H1 (cell line): ENCODE measurements at regions not wholly inside any gene's neighbourhood (a gene's known extent, or its start where the extent isn't known, plus 50 kb on each side); places are given as distances from the start of the nearest gene placed in this dataset.

Experiments
- CTBP2 ChIP-seq: IDR thresholded peaks from 2 replicates; pipeline ENCODE4 v1.7.0; 2011; ENCODE audit warnings: borderline replicate concordance, mild to moderate bottlenecking, moderate library complexity, mixed read lengths, low read length; ENCODE audit not compliant: insufficient read depth, insufficient read length
- FOSL1 ChIP-seq: IDR thresholded peaks from 2 replicates; pipeline ENCODE4 v1.6.1; 2011; ENCODE audit warnings: mild to moderate bottlenecking, low read depth, low read length, moderate library complexity; ENCODE audit not compliant: insufficient read depth
- GABPA ChIP-seq: IDR thresholded peaks from 2 replicates; pipeline ENCODE4 v1.6.1; 2011; ENCODE audit warnings: mild to moderate bottlenecking, low read length, moderate library complexity, borderline replicate concordance; ENCODE audit not compliant: insufficient read depth

DNA sequence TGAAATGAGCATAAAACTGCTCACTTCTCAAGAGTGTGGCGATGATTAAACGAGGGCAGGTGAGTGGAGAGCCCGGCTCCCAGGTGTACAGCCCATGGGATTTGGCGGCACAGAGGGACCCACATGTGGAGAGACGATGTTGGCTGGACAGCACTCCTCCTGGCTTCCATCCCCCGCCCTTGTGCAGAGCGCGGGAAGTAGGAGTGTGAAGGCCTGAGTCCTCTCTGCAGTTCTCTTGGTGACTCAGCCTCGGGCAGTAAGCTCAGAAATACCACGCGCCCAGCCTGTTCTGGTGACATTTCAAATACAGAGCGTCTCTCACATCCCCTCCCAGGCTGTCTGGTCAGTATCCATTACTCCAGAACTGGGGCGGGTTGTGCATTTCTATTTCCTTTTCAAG is 94.2 kb upstream of the SRSF6 start (continued):
- no peak for TF ChIP-seq GABPA
- TF ChIP-seq CTBP2, result no peak
- no peak for TF ChIP-seq FOSL1
